ENCODE measurements at regions not wholly inside any gene's neighbourhood (a gene's known extent, or its start where the extent isn't known, plus 50 kb on each side); places are given as distances from the start of the nearest gene placed in this dataset.

DNA sequence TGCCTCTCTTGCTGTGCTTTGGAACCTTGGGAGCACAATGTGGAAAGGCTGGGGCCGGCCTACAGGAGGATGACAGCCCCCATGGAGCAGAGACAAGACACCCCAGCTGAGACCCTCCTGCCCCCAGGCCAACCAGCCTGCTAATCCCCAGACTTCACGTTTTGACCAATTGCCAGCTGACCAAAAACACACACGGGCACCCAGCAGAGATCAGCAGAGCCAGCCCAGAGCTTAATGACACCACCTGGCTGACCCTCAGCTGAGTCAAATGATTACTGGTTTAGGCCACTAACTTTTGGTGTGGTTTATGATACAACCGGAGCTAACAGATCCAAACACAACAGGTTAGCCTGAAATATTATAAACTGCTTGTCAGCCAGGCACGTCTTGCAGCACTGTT lies 111.2 kb upstream of the KIF5B start:
- no peak for DNase-seq

DNA sequence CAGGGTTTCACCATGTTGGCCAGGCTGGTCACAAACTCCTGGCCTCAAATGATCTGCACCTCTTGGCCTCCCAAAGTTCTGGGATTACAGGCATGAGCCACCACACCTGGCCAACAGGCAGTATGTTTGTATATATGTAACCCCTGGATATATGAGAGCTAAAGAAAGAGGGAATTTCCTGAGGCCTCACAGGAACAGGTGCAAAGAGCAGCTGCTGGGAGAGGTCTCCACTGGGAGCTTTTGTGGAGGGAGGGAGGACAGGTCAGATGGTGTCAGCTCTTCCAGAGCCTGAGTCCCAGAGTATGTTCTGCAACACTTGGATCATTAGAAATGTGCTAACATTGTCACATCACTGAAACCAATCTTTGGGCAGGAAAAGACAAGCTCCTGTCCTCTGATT lies 110.1 kb upstream of the KIF5B start:
- DNase-seq = no peak

DNA sequence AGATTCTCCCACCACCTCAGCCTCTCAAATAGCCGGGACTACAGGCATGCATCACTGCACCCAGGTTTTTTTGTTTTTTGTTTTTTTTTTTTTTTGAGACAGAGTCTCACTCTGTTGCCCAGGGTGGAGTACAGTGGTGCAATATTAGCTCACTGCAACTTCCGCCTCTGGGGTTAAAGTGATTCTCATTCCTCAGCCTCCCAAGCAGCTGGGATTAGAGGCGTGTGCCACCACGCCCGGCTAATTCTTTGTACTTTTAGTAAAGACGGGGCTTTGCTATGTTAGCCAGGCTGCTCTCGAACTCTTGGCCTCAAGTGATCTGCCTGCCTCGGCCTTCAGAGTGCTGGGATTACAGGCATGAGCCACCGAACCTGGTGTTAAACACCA lies 107.5 kb upstream of the KIF5B start:
- DNase-seq = no peak

DNA sequence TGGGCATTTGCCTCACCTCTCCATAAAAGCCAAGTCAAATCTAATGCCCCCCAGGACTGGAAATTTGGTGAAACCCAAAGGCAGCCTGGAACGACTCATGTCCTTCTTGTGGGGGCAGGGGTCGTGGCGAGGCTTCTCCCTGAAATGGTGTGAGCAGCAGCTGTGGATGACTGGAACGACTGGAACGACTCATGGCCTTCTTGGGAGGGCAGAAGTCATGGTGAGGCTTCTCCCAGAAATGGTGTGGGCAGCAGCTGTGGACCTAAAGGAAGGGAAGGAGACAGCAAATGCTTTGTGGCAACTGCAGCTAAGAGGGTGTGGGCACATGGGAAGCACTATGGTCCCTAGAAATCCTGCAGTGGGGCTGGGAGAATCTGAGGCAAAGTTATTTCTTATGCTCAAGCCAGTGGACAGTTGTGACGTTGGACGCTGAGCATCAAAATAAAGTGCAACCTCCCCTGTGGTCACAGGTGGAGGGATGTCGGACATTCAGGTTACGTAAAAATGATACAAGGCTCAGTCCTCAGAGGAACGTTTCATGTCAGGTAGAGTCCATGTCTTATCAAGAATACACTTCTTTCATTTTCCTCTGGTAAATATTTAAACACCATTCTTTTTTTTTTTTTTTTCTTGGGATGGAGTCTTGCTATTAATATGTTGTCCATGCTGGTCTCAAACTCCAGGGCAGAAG lies 107.0 kb upstream of the KIF5B start:
- DNase-seq = no peak

DNA sequence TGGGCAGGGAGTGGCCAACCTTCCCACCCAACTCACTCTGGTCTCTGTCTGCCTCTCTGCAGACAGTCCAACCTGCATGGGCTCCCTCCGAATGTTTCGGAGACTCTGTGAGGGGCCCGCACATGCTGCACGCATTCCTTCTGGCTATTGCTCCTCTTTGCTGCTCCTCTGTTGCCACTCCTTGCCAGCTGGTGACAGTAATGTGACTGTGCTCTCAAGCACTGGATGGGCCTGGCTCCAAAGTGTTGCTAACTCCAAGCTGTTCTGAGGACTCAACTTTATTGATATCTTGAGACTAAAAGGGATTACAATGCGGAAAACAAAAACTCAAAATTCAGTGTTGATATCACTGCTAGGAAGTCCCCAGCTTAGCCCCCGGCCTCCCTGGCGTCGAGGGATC lies 105.4 kb upstream of the KIF5B start:
- no peak for DNase-seq

DNA sequence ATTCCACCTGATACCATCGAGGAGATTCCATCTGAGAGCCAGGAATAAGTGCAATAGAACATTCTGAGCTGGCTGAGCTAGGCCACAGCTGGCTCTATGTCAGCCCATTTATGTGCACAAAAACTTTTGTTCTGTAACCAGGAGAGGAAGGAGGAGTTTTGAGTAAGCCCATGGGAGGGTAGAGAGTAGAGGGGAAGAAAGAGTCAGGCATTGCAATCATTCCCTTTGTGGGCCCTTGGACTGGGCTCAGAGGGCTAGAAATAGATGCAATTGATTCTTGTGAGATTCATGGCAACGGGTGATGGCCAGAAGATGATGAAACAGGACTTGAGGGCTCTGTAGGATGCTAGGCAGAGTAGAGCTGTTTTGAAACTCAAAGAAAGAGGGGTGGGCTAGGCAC lies 104.6 kb upstream of the KIF5B start:
- no peak for DNase-seq

DNA sequence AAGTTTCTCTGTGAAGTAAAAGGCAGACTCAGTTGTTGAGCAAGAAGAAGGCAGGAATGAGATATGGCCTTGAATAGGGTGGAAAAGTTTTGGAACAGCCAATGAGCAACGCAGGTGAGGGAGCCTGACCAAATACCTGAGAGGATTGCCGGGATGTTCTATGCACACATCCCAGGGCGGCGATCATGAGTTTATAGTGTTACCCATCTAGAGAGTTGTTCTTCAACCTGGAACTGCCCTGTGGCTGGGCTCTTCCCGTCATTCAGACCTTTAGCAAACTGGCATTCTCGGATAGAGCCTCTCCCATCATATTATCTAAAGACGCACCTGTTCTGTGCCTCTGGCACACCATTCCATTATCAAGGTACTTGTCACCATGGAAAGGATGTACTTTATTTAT lies 103.0 kb upstream of the KIF5B start:
- DNase-seq = no peak

DNA sequence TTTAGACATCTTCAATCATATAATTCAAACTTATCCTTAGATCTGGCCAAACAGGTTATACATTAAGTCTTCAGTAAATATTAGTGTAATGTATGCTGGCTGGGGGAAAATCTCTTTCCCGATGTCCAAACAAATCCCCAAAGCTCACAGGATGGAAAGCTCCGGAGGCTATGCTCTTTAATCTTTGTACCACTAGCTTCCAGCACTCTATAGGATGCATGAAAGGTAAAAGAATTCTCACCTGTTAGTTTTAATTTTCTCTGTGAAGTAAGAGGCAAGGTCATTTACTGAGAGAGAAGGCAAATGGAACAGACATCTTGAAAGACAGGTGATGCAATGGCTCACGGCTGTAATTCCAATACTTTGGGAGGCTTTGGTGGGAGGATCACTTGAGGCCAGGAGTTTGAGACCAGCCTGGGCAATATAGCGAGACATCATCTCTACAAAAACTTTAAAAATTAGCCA lies 99.8 kb upstream of the KIF5B start:
- DNase-seq = no peak

DNA sequence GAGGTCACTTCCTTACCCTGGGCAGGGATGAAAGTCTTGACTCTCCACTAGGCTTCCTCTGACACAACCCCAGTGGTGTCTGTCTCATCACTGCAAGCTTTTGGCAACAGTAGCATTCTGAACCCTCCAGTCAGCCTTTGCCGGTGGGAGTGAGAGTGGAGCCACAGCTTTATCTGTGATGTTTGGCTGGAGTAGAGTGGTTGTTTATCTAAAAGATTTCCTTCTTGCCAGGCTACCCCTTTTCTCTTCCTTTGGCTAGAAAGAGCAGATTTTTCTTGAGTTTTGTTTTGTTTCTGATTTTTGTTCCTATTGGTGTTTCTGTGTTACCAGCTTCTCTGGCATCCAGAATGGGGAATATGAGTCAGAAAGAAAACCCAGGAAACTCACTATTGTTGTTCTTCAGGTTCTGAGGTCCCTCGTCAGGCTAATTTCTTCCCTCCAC lies 98.9 kb upstream of the KIF5B start:
- DNase-seq = no peak

DNA sequence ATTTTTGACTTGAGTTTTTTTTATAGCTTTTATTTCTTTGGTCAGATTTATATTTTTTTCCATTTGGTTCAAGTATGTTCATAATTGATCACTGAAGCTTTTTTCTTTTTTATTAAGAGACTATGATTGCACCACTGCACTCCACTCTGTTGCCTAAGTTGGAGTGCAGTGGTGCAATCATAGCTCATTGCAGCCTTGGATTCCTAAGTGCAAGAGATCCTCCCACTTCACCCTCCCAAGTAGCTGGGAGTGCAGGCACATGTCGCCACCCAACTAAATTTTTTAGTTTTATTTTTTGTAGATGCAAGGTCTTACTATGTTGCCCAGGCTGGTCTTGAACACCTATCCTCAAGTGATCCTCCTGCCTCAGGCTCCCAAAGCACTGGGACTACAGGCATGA lies 97.7 kb upstream of the KIF5B start:
- no peak for DNase-seq

DNA sequence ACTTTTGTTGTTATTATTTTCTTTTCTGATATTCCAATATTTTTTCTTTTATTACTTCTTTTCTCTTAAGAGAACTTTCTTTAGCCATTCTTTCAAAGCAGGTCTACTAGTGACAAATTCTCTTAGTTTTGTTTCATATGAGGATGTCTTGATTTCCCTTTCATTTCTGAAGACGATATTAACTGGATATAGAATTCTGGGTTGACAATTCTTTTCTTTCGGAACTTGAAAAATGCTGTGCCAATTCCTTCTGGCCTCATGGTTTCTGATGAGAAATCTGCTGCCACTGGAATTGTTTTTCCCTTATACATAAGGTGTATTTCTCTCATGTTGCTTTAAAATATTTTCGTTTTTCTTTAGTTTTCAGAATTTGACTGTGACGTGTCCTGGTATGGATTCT lies 97.0 kb upstream of the KIF5B start:
- DNase-seq = no peak

DNA sequence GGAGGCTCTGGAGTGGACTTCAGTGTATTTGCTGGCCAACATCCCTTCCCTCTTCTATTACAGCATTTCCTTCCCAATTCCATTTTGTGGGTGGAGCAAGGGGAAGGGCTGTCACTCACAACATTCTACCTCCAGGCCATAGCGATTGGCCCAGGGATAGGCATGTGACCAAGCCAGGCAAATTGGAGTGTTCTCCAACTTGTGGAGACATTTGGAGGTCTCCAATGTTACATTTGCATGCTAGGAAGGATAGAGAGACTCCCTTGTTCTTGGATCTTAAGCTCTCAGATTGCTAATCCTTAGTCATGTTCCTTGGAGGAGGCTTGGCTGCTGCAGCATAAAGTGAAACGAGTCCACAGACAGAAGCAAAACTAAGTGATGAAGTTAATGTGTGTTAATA lies 95.6 kb upstream of the KIF5B start:
- no peak for DNase-seq

DNA sequence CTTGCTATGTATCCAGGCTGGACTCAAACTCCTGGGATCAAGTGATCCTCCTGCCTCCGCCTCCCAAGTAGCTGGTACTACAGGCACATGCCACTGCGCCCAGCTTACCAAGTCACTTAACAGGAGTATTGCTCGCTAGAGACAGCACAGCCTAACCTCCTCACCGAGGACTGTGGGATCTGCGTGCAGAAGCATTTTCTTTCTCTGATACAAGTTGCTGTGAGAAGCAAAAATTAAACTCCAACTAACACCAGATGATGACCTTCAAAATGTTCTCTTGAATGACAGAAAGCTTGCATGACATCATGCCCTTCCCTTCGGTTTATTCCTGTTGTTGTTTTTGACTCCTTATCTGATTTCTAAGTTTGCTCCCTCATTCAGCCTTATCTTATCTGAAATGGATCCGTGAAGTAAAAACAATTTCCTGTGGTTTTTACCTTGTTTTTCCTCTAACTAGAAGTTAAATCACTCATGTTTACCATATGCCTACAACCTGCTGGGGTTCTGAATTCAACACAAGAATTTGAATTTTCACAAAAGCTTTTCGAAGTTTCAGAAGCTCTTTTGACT lies 94.4 kb upstream of the KIF5B start:
- DNase-seq = no peak

DNA sequence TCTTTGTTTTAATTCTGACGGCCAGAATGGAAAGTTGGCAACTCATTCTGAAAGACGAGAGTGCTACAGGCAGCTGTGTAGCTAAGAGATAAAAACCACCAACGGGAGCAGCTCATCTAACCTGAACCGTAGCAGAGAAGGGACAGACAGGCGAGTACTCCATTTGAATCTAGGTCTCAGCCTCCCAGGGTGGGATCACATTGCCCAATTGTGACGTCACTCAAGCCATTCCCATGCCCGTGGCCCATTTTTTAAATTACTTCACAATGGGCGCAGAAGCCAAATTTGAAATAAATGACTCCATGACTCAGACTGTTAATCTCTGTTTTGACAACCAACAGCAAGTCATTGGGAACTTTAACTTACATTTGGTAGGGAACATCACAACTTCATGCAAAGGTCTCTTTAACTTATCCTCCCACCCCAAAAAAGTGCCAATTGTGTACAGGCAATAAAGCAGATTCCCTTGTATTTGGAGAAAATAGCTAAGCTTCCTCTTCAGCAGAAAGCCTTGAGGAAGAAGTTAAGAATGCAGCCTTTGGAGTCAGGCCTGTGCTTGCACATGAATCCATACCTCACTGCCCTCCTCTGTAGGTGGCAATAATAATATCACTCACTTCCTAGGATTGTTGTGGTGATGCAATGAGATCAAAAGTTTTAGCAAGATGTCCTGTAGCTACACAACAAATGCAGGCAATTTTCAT lies 93.2 kb upstream of the KIF5B start:
- DNase-seq = no peak

DNA sequence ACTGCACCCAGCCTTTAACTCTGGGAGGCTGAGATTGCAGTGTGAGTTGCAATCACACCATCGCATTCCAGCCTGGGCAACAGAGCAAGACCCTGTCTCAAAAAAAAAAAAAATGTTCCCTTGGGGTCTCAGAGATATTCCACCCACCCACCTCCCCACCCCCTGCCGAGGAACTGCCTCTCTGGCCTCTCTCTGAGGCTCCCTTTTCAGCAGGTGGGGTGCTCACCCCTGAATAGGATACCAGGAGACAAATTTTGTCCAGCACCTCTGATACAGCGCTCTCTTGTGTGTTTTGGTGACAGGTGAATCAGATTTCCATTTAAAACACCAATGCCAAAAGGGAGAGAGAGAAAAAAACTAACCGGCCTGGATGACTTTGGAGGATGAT lies 92.6 kb upstream of the KIF5B start:
- DNase-seq = no peak

DNA sequence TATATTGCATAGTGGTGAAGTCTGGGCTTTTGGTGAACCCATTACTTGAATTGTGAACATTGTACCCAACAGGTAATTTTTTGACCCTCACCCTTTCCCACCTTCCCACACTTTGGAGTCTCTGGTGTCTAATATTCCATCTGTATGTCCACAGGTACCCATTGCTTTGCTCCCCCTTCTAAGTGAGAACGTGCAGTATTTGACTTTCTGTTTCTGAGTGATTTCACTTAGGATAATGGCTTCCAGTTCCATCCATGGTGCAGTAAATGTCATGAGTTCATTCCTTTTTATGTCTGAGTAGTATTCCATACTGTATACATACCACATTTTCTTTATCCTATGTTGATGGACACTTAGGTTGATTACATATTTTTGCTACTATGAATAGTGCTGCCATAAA lies 91.5 kb upstream of the KIF5B start:
- DNase-seq = no peak

DNA sequence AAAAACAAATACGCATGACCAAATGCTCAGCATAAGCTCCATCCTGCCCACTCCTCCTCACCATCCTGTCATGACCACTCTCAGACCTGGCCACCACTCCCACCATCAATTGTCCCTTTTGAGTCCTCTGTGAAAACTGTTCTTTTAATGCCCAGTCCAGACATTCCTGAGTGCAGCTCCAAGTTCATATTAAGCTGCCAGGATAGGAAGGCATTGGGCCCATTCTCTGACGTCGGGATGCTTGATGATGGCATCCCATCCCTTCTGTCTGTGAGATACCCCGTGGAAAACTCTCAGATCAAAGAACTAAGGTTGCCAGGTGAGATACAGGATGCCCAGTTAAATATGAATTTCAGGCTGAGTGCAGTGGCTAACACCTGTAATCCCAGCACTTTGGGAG lies 89.9 kb upstream of the KIF5B start:
- DNase-seq = no peak

DNA sequence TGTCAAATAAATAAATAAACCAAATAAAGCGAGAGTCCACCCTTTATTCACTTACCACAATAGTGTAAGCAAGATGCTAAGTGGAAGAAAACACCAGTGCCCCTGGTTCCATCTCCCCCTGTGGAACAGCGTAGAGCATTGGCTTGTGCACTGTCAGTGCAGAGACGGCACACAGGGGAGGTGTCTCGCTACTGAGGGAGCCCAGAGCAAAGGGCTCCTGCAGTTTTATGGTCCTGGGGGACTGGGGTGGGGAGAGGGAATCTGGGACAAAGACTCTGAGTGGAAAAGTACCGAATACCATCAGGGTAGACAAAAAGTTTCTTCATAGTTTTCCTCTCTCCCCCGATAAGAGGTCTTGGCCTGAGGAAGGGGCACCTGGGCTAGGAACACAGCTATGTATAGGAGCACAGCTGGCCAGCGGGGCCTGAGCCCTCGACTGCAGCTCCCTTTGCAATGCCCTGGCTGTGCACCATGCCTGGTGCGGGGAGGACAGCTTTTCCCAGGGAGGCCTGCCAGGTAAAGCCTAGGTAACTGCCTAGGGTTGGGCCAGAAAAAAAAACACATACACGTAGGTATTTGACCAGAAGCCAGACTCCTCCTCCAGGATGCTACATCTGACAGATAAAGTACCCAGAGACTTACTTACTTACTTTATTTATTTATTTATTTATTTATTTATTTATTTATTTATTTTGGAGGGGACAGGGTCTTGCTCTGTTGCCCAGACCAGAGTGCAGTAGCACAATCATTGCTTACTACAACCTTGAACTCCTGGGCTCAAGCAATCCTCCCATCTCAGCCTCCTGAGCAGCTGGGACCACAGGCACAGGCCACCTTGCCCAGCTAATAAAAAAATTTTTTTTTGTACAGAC lies 88.8 kb upstream of the KIF5B start:
- no peak for DNase-seq

DNA sequence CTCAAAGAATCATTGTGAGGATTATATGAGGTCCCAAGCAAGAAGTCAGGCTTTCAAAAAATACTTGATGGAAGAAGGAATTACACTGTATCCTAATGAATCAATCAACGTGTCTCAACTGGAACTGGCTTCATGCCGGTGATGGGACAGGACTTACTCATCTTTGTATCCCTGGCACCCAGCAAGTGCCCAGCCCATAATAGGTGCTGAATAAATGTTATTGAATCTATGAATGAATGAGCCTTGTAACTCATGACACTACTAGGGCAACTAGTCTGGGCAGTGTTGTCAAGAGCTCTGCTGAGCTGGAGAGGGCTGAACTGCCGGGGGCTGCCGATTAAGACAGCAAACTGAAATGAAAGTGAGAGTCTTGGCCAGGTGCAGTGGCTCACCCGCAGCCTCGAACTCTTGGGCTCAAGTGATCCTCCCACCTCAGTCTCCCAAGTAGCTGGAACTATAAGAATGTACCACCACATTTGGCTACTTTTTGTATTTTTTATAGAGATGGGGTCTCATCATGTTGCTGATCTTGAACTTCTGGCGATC lies 87.2 kb upstream of the KIF5B start:
- DNase-seq = no peak

DNA sequence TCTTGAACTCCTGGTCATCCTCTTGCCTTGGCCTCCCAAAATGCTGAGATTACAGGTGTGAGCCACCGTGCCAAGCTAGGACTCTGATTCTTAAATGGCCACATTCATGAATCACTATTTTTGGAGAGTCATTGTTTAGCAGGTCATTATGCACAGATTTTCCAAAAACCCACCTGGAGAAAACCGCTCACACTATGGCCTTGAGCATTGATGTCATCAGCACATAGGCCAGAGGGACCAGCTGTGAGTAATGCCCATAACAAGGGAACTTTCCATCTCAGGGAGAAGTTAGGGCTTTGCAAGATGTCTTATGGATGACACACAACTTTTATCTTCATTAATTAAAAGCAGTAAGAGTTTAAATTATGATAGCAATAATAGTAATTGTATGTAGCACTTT lies 86.4 kb upstream of the KIF5B start:
- no peak for DNase-seq

DNA sequence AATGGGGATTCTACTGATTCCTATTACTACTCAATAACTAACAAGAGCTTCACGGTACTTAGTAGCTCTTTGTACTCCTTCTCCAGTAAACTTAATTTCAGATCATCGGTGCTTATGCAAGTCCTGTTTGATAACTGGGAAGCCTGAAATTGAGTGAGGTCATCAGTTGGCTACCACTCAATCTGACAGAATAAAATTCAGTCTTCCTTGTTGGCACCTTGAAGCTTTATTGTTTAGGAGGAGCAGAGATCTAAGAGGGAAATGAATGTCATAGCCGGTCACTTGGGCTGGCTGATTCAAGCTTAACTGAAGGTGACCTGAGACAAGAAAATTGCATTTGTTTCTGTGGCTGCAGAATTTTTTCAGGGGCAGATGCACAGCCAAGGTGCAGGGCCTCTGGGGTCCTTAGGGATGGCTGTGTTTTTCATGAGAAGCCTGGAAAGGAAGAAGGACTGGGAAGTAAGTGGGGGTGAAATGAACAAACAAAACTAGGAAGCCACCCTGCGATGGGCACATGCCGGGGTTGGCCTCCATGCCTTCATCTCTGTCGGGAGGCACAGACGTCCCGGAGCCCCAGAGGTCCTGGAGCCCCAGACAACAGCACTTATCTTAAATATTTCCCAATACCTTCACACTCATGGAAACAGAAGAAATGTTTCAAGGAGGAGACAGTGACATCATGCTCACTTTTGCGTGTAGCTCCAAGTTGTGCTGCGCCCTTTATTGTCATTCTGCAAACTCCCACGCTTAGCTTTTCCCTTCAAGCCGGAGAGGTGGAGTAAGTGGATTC lies 85.0 kb upstream of the KIF5B start:
- no peak for DNase-seq

DNA sequence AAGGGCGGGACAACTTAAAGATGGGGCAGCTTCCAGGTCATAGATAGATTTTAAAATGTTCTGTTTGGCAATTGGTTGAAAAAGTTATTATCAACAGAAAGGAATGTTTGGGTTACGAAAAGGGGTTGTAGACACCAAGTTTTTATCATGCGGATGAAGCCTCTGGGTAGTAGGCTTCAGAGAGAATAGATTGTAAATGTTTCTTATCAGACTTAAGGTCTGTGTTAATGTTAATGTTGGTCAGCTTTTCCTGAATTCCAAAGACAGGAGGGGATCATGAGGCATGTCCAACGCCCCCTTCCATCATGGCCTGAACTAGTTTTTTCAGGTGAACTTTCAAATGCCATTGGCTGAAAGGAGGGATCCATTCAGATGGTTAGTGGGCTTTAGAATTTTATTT lies 84.2 kb upstream of the KIF5B start:
- DNase-seq = no peak
